ENCODE measurements at regions not wholly inside any gene's neighbourhood (a gene's known extent, or its start where the extent isn't known, plus 50 kb on each side); places are given as distances from the start of the nearest gene placed in this dataset.
"Not testable (repeated sequence)": the region's sequence is repeated elsewhere in the genome, so short reads cannot be mapped to it uniquely, and the experiment has no call there.

DNA sequence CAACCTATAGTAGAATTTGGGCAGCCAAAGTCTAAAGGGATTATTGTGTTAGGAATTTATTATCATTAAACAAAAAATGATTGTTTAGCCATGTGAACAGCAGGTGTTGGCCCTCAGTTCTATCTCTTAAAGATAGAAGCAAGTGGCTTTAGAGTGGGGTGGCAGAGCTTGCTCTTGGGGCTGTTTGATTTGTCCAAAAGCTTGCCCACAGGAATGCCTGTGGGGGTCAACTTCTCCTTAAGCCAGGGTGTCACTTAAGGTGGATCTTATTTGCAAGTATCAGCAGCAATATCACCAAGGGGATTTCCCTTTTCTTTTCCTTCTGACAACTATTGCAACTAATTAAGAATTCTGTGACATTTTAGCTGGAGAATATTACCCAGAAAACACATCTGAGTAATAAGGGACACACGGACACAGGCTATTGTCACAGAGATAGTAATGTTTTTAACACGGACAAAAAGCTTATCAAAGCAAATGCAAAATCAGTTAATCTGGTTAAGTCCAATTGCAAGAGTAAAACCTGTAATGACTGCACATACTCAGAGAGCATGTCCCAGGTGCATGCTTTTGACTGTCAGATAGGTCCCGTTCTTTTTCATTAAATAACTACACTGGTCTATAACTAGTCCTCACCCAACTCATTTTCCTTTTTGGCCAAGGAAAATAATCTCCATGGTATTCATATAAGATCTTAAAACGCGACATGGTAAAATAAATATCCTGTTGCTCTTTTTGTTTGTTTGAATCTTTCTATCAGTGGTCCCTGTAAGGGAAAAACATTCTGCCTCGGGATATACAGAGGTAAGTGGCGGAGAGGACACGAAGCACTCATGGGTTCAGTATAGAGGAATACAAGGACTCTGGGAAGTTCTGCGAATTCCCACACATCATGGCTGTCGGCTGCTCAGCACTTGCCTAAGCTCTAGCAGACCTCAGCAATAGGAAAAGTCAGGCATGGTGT lies 172.1 kb upstream of the RFC3 start:
- peaks cover 2% of the 10 kb centered on the region; the same call in 1 of the 2 replicates for H3K4me1 ChIP-seq

GRCh38 chr13:33649212-33649878 lies 168.6 kb upstream of the RFC3 start:
- 0 out of 2 replicates have a peak, but pooled peaks cover 2% of the 10 kb centered on the region for H3K4me1 ChIP-seq
- H3K4me3 ChIP-seq: no peak overlapping the region
- no peaks in the 10 kb centered on the region for H3K36me3 ChIP-seq
- H3K9me3 ChIP-seq (replicated peaks): no peaks in the 10 kb centered on the region
- DNase-seq: no peak
- no peaks in the 10 kb centered on the region; the same call in 1 of the 2 replicates for H3K27me3 ChIP-seq
- no peak overlapping the region for H3K27ac ChIP-seq

More for the DNA sequence above, 172.1 kb upstream of the RFC3 start:
- Histone ChIP-seq H3K9me3 (replicated peaks) (no peaks in the 10 kb centered on the region), H3K4me3 (no peak overlapping the region), H3K36me3 (no peaks in the 10 kb centered on the region), H3K27ac (no peak overlapping the region), H3K27me3 (no peaks in the 10 kb centered on the region; the same call in 1 of the 2 replicates)
- DNase-seq: no peak

- H3K4me1 ChIP-seq: no peaks in the 10 kb centered on the region
- no peaks in the 10 kb centered on the region; the same call in 1 of the 2 replicates for H3K27me3 ChIP-seq
- H3K9me3 ChIP-seq (replicated peaks): no peaks in the 10 kb centered on the region
- no peaks in the 10 kb centered on the region for H3K36me3 ChIP-seq
- H3K4me3 ChIP-seq: no peak overlapping the region
- DNase-seq: no peak
- no peak overlapping the region for H3K27ac ChIP-seq
Observed at GRCh38 chr13:33651766-33652165, 166.2 kb upstream of the RFC3 start.

DNA sequence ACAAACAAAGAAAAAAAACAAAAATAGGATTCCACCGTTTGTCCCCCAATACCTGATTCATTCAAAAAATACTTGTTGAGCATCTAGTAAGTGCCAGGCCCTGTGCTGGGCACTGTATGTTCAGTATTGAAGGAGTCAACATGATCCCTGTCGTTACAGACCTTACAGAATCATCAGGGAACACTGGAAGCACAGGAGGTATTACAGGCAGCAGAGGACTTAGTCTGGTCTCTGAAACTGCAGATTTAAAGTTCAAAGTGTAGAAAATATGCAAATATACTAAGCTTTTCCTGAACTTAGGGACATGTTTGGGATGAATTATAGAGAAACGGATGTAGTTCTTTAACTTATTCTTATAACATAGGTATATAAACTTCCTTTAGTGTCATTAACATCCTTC lies 160.7 kb upstream of the RFC3 start:
- H3K27ac ChIP-seq: no peak overlapping the region
- no peaks in the 10 kb centered on the region for H3K36me3 ChIP-seq
- H3K4me1 ChIP-seq: no peaks in the 10 kb centered on the region
- no peaks in the 10 kb centered on the region for H3K9me3 ChIP-seq (replicated peaks)
- DNase-seq: no peak
- H3K4me3 ChIP-seq: no peak overlapping the region
- no peaks in the 10 kb centered on the region for H3K27me3 ChIP-seq

DNA sequence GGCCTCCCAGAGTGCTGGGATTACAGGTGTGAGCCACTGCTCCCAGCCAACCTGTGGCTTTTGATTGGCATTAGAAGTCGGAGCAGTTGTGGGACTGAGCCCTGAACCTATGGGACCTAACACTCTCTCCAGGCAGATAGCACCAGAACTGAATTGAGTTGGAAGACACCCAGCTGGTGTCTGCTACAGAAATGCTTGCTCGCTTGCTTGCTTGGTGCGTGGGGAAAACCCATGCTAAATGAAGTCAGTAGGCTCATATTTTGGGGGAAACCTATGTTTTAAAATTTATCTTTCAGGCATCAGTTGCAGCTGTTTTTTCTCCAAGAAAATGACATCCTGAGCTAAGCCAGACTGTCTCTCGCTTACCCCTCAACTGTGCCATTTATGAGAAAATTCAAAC lies 158.5 kb upstream of the RFC3 start:
- H3K4me3 ChIP-seq: no peak overlapping the region
- no peak overlapping the region for H3K27ac ChIP-seq
- no peaks in the 10 kb centered on the region for H3K36me3 ChIP-seq
- H3K9me3 ChIP-seq (replicated peaks): no peaks in the 10 kb centered on the region
- no peaks in the 10 kb centered on the region for H3K27me3 ChIP-seq
- no peak for DNase-seq
- no peaks in the 10 kb centered on the region for H3K4me1 ChIP-seq

GRCh38 chr13:33659894-33660293 lies 158.1 kb upstream of the RFC3 start:
- no peaks in the 10 kb centered on the region for H3K4me1 ChIP-seq
- no peak for DNase-seq
- no peaks in the 10 kb centered on the region for H3K9me3 ChIP-seq (replicated peaks)
- H3K36me3 ChIP-seq: no peaks in the 10 kb centered on the region
- no peaks in the 10 kb centered on the region for H3K27me3 ChIP-seq
- H3K27ac ChIP-seq: no peak overlapping the region
- no peak overlapping the region for H3K4me3 ChIP-seq

DNA sequence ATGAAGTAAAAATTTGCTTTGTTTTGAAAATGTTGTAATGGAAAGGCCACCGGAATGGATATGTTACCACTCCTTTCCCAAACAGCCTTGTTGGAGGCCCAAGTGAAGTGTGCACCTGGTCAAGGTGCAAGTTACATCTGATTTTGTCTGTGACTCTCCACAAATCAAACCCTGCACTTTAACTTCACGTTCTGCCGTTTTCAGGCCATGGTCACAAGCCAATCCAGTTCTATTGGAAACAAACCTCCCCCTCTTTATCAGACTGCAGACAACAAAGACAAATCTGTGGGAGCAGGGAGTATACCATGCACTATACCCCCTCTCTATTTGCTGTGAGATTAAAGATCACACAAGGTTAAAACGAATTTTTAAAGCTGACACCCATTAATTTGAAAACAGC lies 155.6 kb upstream of the RFC3 start:
- Histone ChIP-seq H3K36me3 (no peaks in the 10 kb centered on the region), H3K4me1 (no peaks in the 10 kb centered on the region), H3K9me3 (replicated peaks) (no peaks in the 10 kb centered on the region), H3K4me3 (no peak overlapping the region), H3K27me3 (no peaks in the 10 kb centered on the region), H3K27ac (no peak overlapping the region)
- no peak for DNase-seq

DNA sequence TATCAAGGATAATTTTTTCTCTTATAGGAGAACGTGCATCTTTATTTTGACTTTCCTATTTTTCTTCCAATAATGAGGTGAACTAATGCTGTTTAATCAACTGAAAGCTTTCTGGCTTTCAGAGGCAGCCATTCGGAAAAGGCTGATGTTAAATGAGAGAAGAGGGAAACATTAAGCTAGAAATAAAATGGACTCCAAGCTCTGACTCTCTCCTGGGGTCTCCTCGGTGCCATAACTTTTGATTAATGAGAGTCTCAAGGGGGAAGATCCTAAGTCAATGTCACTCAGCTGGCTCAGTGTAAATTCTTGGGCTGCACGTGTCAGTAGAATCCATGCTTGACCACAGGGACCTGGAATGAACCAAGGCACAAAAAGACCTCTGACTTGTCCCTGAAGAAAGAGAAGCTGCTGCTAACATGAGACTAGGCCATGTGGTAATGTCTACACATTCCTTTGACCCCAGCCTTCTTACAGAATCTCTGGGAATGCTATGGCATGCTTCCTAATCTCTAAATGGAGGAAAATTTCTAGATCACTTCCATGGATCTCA lies 152.2 kb upstream of the RFC3 start:
- no peak overlapping the region for H3K27ac ChIP-seq
- no peak for DNase-seq
- H3K36me3 ChIP-seq: no peaks in the 10 kb centered on the region
- H3K4me3 ChIP-seq: no peak overlapping the region
- H3K27me3 ChIP-seq: no peaks in the 10 kb centered on the region
- H3K9me3 ChIP-seq (replicated peaks): no peaks in the 10 kb centered on the region
- H3K4me1 ChIP-seq: no peaks in the 10 kb centered on the region

GRCh38 chr13:33671560-33671959 lies 146.4 kb upstream of the RFC3 start:
- H3K27ac ChIP-seq: no peak overlapping the region
- no peaks in the 10 kb centered on the region for H3K9me3 ChIP-seq (replicated peaks)
- no peaks in the 10 kb centered on the region for H3K36me3 ChIP-seq
- no peaks in the 10 kb centered on the region for H3K27me3 ChIP-seq
- no peak for DNase-seq
- H3K4me1 ChIP-seq: no peaks in the 10 kb centered on the region
- no peak overlapping the region for H3K4me3 ChIP-seq

GRCh38 chr13:33672022-33672421 lies 145.9 kb upstream of the RFC3 start:
- H3K36me3 ChIP-seq; H3K9me3 ChIP-seq (replicated peaks); H3K4me1 ChIP-seq; H3K27ac ChIP-seq; H3K4me3 ChIP-seq; DNase-seq; H3K27me3 ChIP-seq: not testable (repeated sequence)

DNA sequence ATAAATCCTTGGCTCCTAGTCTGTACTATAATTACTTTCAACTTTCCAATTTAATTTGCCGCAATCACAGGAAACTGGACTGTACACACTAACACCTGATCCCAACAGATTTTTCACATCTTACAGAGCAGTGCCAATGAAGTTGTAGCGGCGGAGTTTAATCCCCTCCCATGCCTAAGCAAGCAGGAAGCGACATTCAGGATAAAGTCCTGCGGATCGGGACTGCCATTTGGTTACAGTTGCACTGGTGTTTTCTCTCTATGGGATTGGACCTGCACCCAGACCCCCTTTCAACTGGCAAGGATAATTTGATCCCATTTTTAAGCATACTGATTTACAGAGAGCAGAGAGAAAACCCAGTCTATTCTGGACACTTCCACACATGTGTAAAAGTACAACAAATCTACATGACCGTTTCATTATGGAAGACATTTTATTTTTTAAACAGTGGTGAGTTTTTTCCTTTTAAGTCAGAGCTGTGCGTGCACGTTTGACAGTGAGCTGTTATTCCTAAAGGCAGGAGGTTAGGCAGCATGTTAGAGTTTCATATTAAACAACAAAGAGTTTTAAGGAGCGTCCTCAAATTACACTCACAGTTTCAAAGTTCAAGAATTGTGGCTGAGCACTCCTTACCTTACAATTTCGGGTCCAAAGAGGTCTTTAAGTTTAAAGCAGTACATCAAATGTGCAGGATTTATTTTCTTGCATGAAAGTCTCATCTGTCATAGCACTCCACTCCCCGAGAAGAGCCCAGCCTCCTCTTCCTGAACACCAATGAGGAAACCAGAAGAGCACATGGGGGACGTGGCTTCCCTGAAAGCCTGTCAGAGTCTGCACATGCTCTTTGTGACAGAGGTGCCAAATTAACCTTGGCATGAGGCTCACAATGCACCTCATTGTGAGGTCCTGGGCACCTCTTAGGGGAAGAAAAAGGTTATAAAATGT lies 141.6 kb upstream of the RFC3 start:
- no peak overlapping the region for H3K27ac ChIP-seq
- H3K27me3 ChIP-seq: no peaks in the 10 kb centered on the region
- no peaks in the 10 kb centered on the region for H3K36me3 ChIP-seq
- no peaks in the 10 kb centered on the region for H3K9me3 ChIP-seq (replicated peaks)
- H3K4me3 ChIP-seq: peak overlapping the region; percentile 51
- H3K4me1 ChIP-seq: no peaks in the 10 kb centered on the region
- DNase-seq: peak; percentile 65 to 83

DNA sequence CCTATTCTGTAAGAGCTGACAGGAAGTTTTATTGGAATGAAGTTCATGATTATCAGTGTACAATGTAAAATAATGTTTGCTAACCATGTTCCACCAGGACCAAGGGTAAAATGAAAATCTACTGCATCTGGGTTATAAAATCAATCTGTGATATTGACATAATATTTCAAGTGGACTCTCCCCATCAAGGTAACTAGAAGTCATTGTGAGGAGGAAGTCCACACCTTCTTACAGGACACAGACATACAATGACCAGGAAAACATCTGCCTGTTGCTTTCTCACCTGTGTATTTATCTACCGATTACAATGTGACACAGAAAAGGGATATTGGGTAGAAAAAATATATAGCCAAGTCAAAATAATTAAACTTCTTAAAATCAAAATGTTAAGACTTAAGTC lies 140.7 kb upstream of the RFC3 start:
- no peaks in the 10 kb centered on the region for H3K36me3 ChIP-seq
- H3K27ac ChIP-seq: no peak overlapping the region
- H3K9me3 ChIP-seq (replicated peaks): no peaks in the 10 kb centered on the region
- no peak overlapping the region for H3K4me3 ChIP-seq
- H3K4me1 ChIP-seq: no peaks in the 10 kb centered on the region
- DNase-seq: no peak
- H3K27me3 ChIP-seq: no peaks in the 10 kb centered on the region

- Histone ChIP-seq H3K4me3 (no peak overlapping the region), H3K9me3 (replicated peaks) (no peaks in the 10 kb centered on the region), H3K4me1 (no peaks in the 10 kb centered on the region), H3K27me3 (no peaks in the 10 kb centered on the region), H3K27ac (no peak overlapping the region), H3K36me3 (no peaks in the 10 kb centered on the region)
- no peak for DNase-seq
Observed at GRCh38 chr13:33678084-33678483, 139.9 kb upstream of the RFC3 start.

DNA sequence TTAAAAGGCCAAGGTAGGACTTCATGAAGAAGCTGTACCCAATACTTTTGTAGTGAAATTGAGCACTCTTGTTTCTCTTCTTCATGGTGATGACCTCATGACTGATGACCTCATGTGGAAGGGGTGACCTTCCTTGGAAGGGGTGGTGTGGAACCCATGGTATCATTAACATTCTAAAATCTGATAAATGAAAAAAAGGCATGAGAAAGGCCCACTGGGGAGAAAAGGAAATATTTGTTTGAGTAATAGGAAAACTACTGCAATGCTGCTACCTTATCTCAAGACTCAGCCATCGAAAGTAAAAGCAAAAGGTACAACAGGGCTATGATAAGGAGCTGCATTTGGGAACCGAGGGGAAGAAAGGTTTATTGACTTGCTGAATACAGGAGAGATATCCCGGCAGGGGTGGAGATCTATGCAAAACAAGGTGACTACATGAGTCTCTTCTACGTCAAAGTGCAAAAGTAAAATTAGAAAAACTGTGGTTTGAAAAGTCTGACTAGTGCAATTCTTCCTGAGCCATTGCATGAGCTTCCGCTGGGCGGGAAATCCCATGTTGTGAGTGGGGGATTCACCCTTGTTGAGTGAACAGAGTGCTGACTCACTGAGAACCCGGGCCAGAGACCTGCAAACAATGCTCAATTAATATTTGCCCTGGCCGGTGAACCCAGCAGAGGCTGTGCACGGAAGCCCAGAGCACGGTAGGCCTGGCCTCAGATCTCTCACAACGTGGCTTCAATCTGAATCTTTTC lies 138.9 kb upstream of the RFC3 start:
- Histone ChIP-seq H3K27ac (no peak overlapping the region), H3K36me3 (no peaks in the 10 kb centered on the region), H3K4me3 (no peak overlapping the region), H3K27me3 (no peaks in the 10 kb centered on the region), H3K9me3 (replicated peaks) (no peaks in the 10 kb centered on the region), H3K4me1 (no peaks in the 10 kb centered on the region)
- no peak for DNase-seq
